SK-N-MC (cell line): ENCODE measurements at regions not wholly inside any gene's neighbourhood (a gene's known extent, or its start where the extent isn't known, plus 50 kb on each side); places are given as distances from the start of the nearest gene placed in this dataset.
"Not testable (repeated sequence)": the region's sequence is repeated elsewhere in the genome, so short reads cannot be mapped to it uniquely, and the experiment has no call there.

ENCODE experiments used
- DNase-seq: peaks from one replicate; pipeline ENCODE4 v3.0.0-alpha.2; 2011; ENCODE audit warnings: low read depth, low spot score
- H3K27ac ChIP-seq: fragments of 200-600 bp; sonication (generic); 2 replicates; pipeline ENCODE4 v1.5.1; 2016; ENCODE audit warnings: mixed run types
- H3K36me3 ChIP-seq: fragments of 200-600 bp; sonication (generic); 2 replicates; pipeline ENCODE4 v1.6.1; 2017; ENCODE audit warnings: antibody characterized with exemption, low read length, mixed read lengths; ENCODE audit not compliant: insufficient read depth
- H3K4me3 ChIP-seq: fragments of 200-600 bp; sonication (generic); 2 replicates; pipeline ENCODE4 v1.5.1; 2016
- H3K9ac ChIP-seq: fragments of 200-600 bp; sonication (generic); 2 replicates; pipeline ENCODE4 v1.8.0; 2017; ENCODE audit warnings: mixed run types, mixed read lengths; ENCODE audit not compliant: insufficient read length
- H3K9me3 ChIP-seq: fragments of 200-600 bp; sonication (generic); 2 replicates; pipeline ENCODE4 v1.6.1; 2017; ENCODE audit warnings: low read depth, mild to moderate bottlenecking, antibody characterized with exemption, low read length, moderate library complexity, mixed read lengths
- EZH2 ChIP-seq: fragments of 200-600 bp; sonication (generic); IDR thresholded peaks from one replicate; pipeline ENCODE4 v1.6.1; 2017; ENCODE audit warnings: antibody characterized with exemption
- FOXP2 ChIP-seq: optimal IDR thresholded peaks from 2 replicates; pipeline ENCODE3; 2011; ENCODE audit warnings: mild to moderate bottlenecking, moderate library complexity; ENCODE audit not compliant: insufficient read depth; ENCODE audit errors: extremely low read length, control extremely low read depth
- POLR2AphosphoS5 ChIP-seq: IDR thresholded peaks from 2 replicates; pipeline ENCODE4 v1.6.1; 2012; ENCODE audit warnings: mild to moderate bottlenecking, low read depth, low read length, borderline replicate concordance

DNA sequence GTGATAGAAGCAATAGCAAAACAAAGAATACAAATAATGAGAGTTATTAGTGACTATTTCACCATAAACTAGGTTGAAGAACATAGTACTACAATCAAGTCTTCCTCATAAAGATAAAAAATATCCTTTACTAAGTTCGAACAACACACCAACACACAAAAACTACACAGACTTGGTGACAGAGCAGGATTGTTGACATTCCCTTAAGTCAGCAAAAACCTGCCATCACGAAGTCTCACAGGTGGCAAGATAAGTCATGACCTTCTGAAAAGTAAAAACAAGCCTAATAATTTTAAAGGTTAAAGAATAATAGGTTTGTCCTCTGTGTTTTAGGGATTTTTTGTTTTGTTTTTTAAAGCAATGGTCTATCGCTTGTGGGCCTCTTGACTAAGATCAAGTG lies 173.0 kb downstream of the SEC23A start:
- Histone ChIP-seq H3K9ac (no peak overlapping the region), H3K4me3 (no peak overlapping the region), H3K27ac (no peak overlapping the region), H3K36me3 (no peaks in the 10 kb centered on the region), H3K9me3 (no peaks in the 10 kb centered on the region)
- no peak for DNase-seq
- TF ChIP-seq FOXP2, result no peak
- TF ChIP-seq EZH2, result no peak
- TF ChIP-seq POLR2AphosphoS5, result no peak

DNA sequence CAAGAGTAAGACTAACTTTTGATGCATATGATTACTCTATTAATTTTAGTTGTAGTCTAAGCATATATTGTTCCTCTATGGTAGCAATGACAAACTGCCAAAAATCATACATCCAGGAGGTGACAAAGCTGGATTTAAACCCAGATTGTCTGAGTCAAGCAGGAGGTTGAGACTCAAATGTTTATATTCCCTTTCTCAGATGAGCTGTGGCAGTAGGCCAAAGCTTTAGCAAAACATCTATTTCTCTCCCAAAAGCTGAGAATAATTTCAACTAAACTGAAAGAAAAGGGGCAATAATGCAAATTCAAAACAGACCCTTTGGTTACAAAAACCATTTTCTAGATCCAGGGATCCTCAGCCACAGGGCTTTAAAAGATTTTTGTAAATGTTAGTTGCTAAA lies 173.6 kb downstream of the SEC23A start:
- no peak for TF ChIP-seq EZH2
- TF ChIP-seq POLR2AphosphoS5, result no peak
- no peak for TF ChIP-seq FOXP2

DNA sequence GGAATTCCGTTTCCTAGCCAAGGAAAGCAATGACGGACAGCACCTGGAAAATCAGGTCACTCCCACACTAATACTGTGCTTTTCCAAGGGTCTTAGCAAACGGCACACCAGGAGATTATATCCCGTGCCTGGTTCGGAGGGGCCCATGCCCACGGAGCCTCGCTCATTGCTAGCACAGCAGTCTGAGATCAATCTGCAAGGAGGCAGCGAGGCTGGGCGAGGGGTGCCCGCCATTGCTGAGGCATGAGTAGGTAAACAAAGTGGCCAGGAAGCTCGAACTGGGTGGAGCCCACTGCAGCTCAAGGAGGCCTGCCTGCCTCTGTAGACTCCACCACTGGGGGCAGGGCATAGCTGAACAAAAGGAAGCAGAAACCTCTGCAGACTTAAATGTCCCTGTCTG lies 181.1 kb downstream of the SEC23A start:
- not testable (repeated sequence) for H3K9me3 ChIP-seq, H3K9ac ChIP-seq, H3K36me3 ChIP-seq, H3K4me3 ChIP-seq, DNase-seq, H3K27ac ChIP-seq

More for the DNA sequence above, 173.6 kb downstream of the SEC23A start:
- no peaks in the 10 kb centered on the region for H3K36me3 ChIP-seq
- H3K9ac ChIP-seq, result no peak overlapping the region
- no peak for DNase-seq
- H3K9me3 ChIP-seq, result no peaks in the 10 kb centered on the region
- H3K4me3 ChIP-seq, result no peak overlapping the region
- H3K27ac ChIP-seq, result no peak overlapping the region

DNA sequence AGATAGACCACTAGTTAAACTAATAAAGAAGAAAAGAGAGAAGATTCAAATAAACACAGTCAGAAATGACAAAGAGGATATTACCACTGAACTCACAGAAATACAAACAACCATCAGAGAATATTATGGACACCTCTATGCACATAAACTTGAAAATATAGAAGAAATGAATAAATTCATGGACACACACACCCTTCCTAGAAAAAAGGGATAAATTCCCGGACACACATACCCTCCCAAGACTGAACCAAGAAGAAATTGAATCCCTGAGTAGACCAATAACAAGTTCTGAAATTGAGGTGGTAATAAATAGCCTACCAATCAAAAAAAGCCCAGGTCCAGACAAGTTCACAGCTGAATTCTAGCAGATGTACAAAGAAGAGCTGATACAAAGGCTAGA lies 187.9 kb downstream of the SEC23A start:
- Histone ChIP-seq H3K36me3 (no peaks in the 10 kb centered on the region), H3K9me3 (no peaks in the 10 kb centered on the region), H3K27ac (no peak overlapping the region), H3K4me3 (no peak overlapping the region), H3K9ac (no peak overlapping the region)
- TF ChIP-seq EZH2, result no peak
- TF ChIP-seq FOXP2, result no peak
- TF ChIP-seq POLR2AphosphoS5, result no peak
- no peak for DNase-seq

DNA sequence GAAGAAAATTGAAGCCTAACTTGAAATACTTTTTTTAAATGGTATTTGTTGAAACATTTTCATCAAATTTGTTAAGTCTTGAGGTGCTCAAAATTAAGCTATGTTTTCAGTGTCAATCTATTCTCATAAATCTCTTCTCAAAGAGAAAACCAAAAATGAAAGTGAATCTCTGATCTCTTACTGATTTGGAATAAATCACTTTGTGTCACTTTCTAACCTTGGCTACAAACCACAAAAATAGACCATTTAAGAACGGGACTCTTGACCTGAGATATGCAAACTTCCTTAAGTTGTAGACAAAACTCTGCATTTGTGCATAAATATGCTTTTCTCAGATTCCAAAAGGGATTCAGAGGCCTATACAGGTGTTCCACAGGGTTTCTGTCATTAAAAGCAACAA lies 192.9 kb downstream of the SEC23A start:
- Histone ChIP-seq H3K9me3 (no peaks in the 10 kb centered on the region), H3K36me3 (no peaks in the 10 kb centered on the region), H3K9ac (no peak overlapping the region), H3K4me3 (no peak overlapping the region), H3K27ac (no peak overlapping the region)
- no peak for TF ChIP-seq EZH2
- no peak for TF ChIP-seq POLR2AphosphoS5
- no peak for TF ChIP-seq FOXP2
- DNase-seq, result no peak

DNA sequence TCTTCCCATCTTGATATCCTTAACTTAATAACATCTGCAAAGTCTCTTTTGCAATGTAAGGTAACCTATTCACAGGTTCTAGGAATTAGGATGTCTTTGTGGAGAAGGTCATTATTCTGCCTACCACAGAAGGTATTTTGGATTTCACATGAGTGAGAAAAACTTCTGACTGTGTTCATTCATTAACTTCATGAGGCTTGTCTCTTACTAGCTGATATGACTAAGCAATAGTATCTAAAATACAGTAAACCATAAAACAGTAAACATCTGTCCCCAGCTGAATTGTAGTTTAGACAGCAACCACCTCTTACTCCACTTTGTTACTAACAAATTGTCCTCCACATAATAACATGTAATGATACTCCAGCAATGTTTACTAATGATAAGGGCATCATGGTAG lies 198.1 kb downstream of the SEC23A start:
- H3K9ac ChIP-seq, result no peak overlapping the region
- no peak for DNase-seq
- H3K36me3 ChIP-seq, result no peaks in the 10 kb centered on the region
- TF ChIP-seq EZH2, result no peak
- TF ChIP-seq FOXP2, result no peak
- TF ChIP-seq POLR2AphosphoS5, result no peak
- H3K27ac ChIP-seq, result no peak overlapping the region
- H3K4me3 ChIP-seq, result no peak overlapping the region
- H3K9me3 ChIP-seq, result no peaks in the 10 kb centered on the region

DNA sequence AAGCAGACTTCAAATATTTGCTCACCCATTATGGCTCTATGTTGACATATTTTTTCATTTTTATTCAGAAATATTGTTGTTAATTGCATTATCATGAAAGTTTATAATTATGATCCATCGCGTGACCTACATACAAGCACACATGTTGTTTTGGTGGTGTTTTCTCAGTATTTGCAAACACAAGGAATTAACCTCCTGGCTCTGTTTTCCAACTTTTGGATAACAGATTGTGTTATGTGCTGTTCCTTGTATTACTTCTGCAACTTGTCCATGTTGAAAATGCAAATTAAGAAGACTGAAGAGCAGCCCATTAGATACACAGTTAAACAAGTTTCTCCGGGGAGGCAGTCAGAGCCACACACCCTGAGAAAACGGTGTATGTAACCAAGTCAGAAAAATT lies 201.2 kb downstream of the SEC23A start:
- DNase-seq, result no peak
- H3K4me3 ChIP-seq, result no peak overlapping the region
- TF ChIP-seq POLR2AphosphoS5 (no peak), FOXP2 (no peak), EZH2 (no peak)

DNA sequence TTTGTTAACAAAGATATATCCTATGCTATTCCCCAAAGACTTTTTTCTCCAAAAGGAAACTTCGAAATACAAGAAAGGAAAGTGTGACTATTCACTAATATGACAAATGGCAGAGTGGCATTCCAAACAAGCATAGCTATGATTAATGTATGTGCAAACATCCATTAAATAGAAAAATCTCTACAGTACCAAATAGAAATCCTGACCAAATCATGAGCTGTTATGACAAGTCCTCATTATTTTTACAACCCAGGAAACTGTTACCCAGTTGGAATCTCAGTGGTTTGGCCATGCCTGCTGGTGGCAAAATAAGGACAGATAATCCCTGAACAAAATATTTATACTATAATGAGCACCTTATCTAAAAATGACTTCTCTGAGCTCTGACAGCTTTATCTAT lies 202.1 kb downstream of the SEC23A start:
- H3K4me3 ChIP-seq, result no peak overlapping the region
- H3K36me3 ChIP-seq, result no peaks in the 10 kb centered on the region
- no peak overlapping the region for H3K27ac ChIP-seq
- no peak for DNase-seq
- no peak overlapping the region for H3K9ac ChIP-seq
- H3K9me3 ChIP-seq, result no peaks in the 10 kb centered on the region
- TF ChIP-seq POLR2AphosphoS5, result no peak
- TF ChIP-seq EZH2, result no peak
- no peak for TF ChIP-seq FOXP2

More for the DNA sequence above, 201.2 kb downstream of the SEC23A start:
- H3K27ac ChIP-seq, result no peak overlapping the region
- H3K9ac ChIP-seq, result no peak overlapping the region
- H3K9me3 ChIP-seq, result no peaks in the 10 kb centered on the region
- no peaks in the 10 kb centered on the region for H3K36me3 ChIP-seq

DNA sequence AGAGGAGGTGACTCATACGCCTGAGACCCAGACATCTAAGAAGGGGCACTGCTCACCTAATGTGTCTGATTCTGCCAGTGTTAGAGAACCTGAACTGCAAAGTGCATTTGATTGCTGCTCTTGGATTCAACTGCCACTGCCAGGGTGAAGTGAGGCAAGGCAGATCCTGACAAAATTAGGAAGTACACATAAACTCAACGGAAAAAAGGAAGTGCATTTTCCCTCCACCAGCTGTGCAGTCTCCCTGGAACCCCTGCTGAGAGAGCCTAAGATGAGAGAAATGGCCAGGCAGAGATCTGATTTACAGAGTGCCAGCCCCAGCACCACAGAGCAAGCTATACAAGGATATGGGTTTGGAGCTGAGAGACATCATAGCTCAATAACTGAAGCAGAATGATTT lies 215.3 kb downstream of the SEC23A start:
- DNase-seq, result no peak
- no peak for TF ChIP-seq POLR2AphosphoS5
- no peak for TF ChIP-seq FOXP2
- no peak for TF ChIP-seq EZH2
- H3K4me3 ChIP-seq, result no peak overlapping the region
- H3K9ac ChIP-seq, result no peak overlapping the region
- H3K36me3 ChIP-seq, result no peaks in the 10 kb centered on the region
- no peak overlapping the region for H3K27ac ChIP-seq
- H3K9me3 ChIP-seq, result no peaks in the 10 kb centered on the region

DNA sequence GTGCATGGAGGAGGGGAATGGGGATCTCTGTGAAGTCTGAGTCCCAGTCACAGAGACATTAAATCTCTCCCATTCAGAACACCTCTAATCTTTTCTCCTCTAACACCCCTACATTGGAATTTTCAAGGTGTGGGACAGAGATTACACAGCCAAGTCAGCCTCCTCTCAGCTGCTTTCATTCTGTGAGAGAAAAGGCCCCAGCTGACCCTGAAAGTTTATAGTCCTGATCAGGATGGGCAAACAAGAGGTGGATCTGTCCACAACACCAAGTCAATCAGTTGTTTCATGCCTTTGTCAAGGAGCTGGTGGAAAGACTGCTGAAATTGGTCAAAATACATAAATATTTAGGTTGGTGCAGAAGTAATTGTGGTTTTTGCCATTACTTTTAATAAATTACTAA lies 218.9 kb downstream of the SEC23A start:
- no peak for TF ChIP-seq EZH2
- TF ChIP-seq FOXP2, result no peak
- no peak for TF ChIP-seq POLR2AphosphoS5

More for the DNA sequence above, 218.9 kb downstream of the SEC23A start:
- no peak for DNase-seq
- Histone ChIP-seq H3K9ac (no peak overlapping the region), H3K36me3 (no peaks in the 10 kb centered on the region), H3K27ac (no peak overlapping the region), H3K9me3 (no peaks in the 10 kb centered on the region), H3K4me3 (no peak overlapping the region)
